Activated CD8-positive, alpha-beta memory T cell treated with anti-CD3 and anti-CD28 coated beads, Interleukin-2, amount 50 U/mL, for 4 hours (primary cell): ENCODE measurements at regions not wholly inside any gene's neighbourhood (a gene's known extent, or its start where the extent isn't known, plus 50 kb on each side); places are given as distances from the start of the nearest gene placed in this dataset.

Source experiments
- DNase-seq: peaks from one replicate; pipeline ENCODE4 v3.0.0-alpha.2; 2020

GRCh38 chr10:123506455-123506854 lies 159.7 kb upstream of the GPR26 start:
- DNase-seq, result no peak

- DNase-seq, result no peak
Observed at GRCh38 chr10:123507298-123507697, 158.9 kb upstream of the GPR26 start.

DNA sequence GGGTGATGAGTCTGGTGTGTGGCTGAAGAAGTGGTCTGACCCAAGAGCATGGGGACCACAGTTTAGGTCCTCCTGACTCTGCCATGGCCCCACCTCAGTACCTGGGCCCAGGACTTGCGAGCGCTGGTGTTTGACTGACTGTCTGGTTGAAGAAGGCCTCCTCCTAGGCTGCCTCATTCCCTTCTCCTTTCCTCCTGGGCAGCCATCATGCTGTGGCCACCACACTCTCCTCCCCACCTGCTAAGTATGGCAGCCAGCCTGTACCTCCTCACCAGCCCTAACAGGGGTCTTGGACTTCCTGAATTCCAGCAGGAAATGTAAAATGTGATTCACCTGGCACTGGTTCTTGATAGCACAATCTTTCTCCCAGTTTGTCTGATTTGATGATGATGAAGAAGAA lies 156.8 kb upstream of the GPR26 start:
- no peak for DNase-seq

DNA sequence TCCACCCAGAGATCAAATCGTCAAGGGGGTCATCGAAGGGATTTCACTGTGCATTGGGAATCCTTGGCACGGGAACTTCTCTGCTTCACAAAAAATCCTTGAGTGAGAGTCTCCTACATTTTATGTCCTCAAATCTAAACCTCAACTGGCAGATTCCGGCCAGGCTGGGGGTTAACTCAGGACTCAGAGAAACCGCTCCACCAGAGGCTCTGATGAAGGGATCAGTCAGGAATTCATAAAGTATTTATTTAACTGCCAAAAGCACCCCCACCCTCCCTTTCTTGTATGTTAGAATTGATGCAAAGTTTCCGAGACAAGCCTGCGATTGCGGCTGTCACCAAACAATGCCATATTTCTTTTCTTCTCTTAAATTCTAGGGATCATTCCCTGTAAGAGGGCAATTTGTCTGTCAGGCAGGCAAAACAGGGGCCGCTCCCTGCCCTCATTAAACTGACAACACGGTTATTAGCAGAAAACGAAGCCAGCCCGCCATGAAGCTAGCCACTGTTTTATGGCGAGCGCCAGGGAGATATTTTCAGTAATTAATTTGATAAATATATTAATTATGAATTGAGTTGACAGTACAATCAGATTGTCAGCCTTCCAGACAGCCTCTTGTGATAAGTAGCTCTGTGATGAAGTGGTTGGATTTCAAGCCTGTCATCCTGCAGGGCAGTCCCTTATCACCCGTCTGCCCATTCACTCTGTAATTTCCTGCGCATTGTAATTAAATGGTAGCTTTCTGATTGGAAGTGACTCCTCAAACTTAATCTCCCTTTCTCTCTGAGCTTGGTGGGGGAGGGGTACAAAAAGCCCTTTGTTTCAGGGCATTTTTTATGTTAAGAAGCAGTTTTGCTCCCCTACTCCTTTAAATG lies 153.0 kb upstream of the GPR26 start:
- no peak for DNase-seq

DNA sequence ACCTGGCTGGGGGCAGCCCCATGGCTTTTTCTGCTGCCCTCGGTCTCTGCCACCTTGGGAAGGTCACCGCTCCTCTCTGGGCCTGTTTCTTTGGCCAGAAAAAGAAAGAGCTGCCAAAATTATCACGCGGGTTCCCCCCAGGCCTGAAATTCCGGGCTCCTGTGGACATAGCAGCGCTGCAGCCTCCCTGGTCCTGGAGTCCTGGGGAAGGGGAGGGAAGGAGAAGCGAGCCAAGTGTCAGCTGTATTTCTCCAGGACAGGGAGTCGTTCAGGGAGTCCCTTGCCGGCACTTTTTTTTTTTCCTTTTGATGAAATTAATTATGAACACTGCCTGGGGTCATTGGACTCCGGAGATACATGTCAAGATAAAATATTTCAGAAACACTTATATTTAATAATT lies 152.3 kb upstream of the GPR26 start:
- no peak for DNase-seq

DNA sequence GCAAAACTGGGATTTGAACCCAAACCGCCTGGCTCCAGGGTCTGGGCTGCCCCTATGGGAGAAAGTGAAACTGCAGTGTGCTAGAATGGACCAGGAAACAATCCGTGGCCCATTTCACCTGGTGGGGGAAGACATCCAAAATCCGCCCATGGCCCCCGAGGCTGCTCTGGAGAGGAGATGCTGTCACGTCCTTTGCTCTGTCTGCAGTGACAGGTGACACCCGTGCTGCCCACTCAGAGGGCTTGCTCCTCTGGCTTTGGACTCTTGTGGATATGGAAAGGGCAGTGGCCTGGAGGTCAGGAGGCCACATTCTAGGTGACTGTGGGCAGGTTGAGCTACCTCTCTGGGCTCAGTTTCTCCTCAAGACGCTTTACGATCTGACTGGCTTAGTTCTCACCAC lies 151.2 kb upstream of the GPR26 start:
- DNase-seq, result no peak

DNA sequence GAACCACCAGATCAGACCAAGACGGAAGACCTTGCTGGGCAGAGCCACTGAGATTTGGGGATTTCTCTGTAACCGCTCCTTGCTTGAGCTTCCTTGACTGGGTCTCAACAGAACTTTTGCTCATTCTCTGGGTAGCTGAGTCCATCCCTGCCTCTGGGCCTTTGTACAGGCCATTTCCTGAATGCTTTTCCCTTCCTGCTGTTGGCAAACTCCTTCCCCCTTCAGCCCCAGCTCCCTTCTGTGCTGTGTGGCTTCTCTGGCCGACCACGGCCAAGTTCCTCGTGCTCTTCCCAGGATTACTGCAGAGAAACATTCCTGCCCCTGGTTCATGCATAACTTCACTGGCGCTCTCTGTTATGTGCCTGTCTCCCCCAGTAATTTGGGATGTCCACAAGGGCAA lies 150.5 kb upstream of the GPR26 start:
- DNase-seq, result no peak

- DNase-seq, result no peak
Observed at GRCh38 chr10:123516291-123516690, 149.9 kb upstream of the GPR26 start.

- DNase-seq, result no peak
Observed at GRCh38 chr10:123517426-123517825, 148.7 kb upstream of the GPR26 start.

DNA sequence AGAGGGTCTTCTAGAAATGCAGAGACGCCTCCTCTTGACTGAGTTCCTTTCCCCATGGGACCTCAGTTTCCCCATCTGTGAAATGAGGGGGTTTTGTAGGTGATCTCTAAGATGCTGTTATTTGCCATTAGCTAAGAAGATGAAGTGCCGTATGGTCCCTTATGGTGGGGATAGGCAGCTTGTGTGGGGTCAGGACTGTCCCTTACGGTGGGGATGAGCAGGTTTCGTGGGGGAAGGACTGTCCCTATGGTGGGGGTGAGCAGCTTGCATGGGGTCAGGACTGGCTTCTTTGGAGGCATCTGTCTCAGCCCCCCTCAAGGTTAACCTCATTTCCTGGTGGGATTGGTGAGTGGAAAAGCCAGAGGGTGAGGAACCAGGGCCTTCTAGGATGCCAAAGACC lies 148.3 kb upstream of the GPR26 start:
- DNase-seq, result no peak

DNA sequence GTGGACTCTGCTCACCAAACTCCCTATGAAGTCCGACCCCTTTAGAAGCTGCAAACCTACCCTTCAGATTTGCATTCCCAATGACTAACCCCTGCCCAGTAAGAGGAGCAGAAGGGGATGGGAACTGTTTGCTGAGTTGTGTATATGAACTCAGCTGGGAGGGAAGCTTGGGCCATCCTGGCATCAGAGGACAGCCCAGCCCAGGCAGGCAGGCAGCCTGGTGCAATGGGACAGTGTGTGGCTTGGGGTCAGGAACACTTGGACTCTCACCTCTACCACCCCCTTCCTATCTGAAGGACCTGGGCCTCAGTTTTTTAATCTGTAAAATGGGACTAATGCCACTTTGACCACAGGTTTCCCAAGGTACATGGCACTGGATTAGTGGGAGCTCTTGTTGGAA lies 147.4 kb upstream of the GPR26 start:
- DNase-seq, result no peak

DNA sequence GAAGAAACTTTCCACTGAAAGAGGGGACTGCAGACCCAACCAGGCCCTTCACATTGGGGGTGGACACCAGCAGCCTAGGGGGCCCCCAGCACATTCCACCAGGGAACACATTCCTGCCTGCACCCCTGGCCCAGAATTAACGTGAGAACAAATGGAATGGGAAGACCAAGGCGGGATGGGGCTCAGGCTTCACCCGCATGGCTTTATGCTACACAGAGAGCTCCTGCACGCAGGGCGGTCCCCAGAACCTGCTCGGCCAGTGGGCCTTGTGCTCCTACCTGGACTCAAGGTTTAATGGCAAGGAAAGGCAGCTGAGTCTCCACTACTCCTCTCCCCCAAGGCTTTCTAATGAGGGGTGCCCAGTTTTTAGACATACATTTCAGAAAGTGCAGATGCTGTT lies 146.3 kb upstream of the GPR26 start:
- no peak for DNase-seq

- DNase-seq, result no peak
Observed at GRCh38 chr10:123521076-123521475, 145.1 kb upstream of the GPR26 start.

- no peak for DNase-seq
Observed at GRCh38 chr10:123521556-123521955, 144.6 kb upstream of the GPR26 start.

GRCh38 chr10:123522702-123523312 lies 143.3 kb upstream of the GPR26 start:
- DNase-seq, result no peak

DNA sequence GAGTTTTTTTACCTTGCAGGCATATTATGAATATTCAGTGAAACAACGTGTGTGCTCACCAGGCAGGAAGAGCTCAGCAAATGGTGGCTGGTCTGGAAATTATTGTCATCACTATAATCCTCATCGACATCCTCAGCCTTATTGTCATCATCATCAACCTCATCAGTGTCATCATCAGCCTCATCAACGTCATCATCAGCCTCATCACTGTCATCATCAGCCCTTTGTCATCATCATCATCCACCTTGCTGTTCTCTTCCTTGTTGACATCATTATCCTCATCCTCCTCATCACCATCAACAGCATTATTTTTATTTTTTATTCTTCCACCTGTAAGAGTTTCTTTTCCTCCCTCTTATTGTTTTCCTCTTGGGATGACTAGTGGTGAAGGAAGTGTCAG lies 142.3 kb upstream of the GPR26 start:
- no peak for DNase-seq

DNA sequence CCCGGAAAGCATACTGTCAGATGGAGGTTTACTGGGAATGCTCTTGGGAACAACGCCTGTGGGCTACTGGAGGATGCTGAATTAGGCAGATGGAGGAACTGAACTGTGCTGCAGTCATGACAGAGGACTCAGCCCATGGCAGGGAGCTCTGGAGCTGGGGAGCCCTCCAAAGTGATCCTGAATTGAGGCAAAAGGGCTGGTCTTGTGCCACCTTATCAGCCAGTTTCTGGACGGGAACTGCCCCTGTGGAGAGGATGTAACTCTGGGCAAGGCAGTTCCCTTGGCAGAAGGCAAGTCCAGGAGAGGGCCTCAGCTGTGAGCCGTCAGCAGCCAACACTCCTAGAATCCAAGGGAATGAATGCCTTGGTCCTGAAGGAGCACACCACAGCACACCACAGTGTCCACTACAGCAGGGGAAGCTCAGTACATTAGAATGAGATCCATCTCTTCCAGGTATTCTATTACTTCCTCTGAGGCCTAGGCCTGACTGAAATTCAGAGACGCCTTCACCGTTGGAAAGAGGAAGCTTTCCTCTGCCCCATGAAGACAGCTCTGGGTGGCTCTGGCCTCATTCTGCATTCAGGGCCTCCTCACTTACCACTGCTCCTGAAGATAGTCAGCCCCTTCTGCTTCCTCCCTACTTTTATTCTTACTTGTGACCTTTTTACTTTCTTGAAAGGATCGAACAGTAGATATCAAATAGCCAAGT lies 139.6 kb upstream of the GPR26 start:
- no peak for DNase-seq

GRCh38 chr10:123527151-123527550 lies 139.0 kb upstream of the GPR26 start:
- no peak for DNase-seq

- no peak for DNase-seq
Observed at GRCh38 chr10:123529146-123529760, 136.9 kb upstream of the GPR26 start.

DNA sequence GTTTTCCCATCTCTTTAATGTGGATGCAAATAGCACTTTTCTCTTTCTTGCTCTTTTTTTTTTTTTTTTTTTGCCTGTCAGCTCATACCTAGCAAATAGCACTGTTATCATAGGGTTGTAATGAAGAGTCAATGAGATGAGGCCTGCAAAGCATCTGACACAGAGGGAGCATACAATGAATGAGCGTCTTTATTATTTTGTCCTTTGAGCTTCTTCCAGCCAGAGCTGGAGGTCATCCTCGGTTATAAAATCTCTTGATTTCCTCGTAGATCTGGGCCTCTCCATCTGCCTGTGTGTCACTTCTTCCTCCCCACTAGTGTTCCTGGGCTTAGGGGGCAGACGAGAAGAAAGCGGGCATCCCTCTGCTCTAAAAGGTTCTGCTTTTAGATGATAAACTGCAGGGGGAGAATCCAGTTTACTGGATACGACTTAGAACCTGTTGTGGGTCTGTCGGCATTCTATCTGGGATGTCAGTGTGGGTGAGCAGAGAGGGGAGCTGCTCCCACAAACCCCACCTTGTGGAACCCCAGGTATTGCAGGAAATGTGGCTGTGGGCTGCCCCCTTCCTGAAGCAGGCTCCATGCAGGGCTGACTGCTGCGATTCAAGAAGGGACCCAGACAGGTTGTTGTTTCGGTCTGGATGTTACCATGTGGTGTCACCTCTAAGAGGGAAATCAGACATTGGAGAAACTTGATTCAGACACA lies 135.8 kb upstream of the GPR26 start:
- DNase-seq, result no peak

DNA sequence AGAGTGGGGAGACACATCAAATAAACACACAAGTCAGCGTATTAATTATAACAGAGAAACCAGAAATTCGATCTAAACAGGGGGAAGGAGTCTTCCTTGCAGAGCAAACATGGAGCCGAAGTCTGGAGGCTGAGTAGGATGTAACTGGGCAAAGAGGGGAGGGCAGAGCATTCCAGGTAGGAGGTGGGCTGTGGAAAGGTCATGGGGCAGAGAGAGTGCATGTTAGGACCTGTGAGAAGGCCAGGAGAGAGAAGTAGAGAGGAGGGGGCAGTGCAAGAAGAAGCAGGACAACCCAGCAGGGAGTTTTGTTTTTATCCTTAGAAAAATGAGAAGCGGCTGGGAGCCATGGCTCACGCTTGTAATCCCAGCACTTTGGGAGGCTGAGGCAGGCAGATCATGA lies 130.8 kb upstream of the GPR26 start:
- DNase-seq, result no peak

GRCh38 chr10:123536176-123536845 lies 129.8 kb upstream of the GPR26 start:
- DNase-seq, result no peak
